ENCODE measurements at regions not wholly inside any gene's neighbourhood (a gene's known extent, or its start where the extent isn't known, plus 50 kb on each side); places are given as distances from the start of the nearest gene placed in this dataset.

GRCh38 chr5:36765876-36766275, 110.7 kb upstream of the NIPBL start:
- no peaks in the 10 kb centered on the region for H4K20me1 ChIP-seq (ENCODE audit: insufficient read depth)
- no peak overlapping the region for H3K4me2 ChIP-seq
- H3K4me3 ChIP-seq, result no peak overlapping the region
- H3K27ac ChIP-seq, result no peak overlapping the region
- H3K4me1 ChIP-seq (replicated peaks; ENCODE audit: insufficient read depth), result no peaks in the 10 kb centered on the region
- H2AFZ ChIP-seq, result no peak overlapping the region
- no peaks in the 10 kb centered on the region for H3F3A ChIP-seq (ENCODE audit: insufficient read depth, low read depth)
- no peak for TF ChIP-seq CTCF (conservative IDR thresholded peaks at IDR 0.05)
- H3K27me3 ChIP-seq (ENCODE audit: insufficient read depth, low read depth), result no peaks in the 10 kb centered on the region
- H3K36me3 ChIP-seq (ENCODE audit: low read depth), result no peaks in the 10 kb centered on the region
- no peak for DNase-seq
- BruUV-seq (replicated peaks), result no TSS peak
- no peaks in the 10 kb centered on the region for H3K9me3 ChIP-seq (ENCODE audit: insufficient read depth, low read depth)
- no peaks in the 10 kb centered on the region for H3K9me2 ChIP-seq (ENCODE audit: insufficient read depth)
- ChIA-PET POLR2A (ENCODE audit: unreplicated experiment) (no interaction called here), CTCF (no interaction called here)
- intact Hi-C loops (cut with micrococcal nuclease; ENCODE audit: unreplicated experiment), result no loop called here
- no peaks in the 10 kb centered on the region for H3K79me2 ChIP-seq (ENCODE audit: low read depth)

- no peak for DNase-seq
- no peaks in the 10 kb centered on the region for H3K27me3 ChIP-seq (ENCODE audit: insufficient read depth, low read depth)
- intact Hi-C loops (cut with micrococcal nuclease; ENCODE audit: unreplicated experiment), result no loop called here
- H3K27ac ChIP-seq, result no peak overlapping the region
- no peak overlapping the region for H2AFZ ChIP-seq
- no peaks in the 10 kb centered on the region for H3F3A ChIP-seq (ENCODE audit: insufficient read depth, low read depth)
- H3K36me3 ChIP-seq (ENCODE audit: low read depth), result no peaks in the 10 kb centered on the region
- H3K79me2 ChIP-seq (ENCODE audit: low read depth), result no peaks in the 10 kb centered on the region
- no peaks in the 10 kb centered on the region for H3K9me3 ChIP-seq (ENCODE audit: insufficient read depth, low read depth)
- H3K4me2 ChIP-seq, result no peak overlapping the region
- no peaks in the 10 kb centered on the region for H3K4me1 ChIP-seq (replicated peaks; ENCODE audit: insufficient read depth)
- no peak overlapping the region for H3K4me3 ChIP-seq
- no TSS peak for BruUV-seq (replicated peaks)
- H4K20me1 ChIP-seq (ENCODE audit: insufficient read depth), result no peaks in the 10 kb centered on the region
- POLR2A ChIA-PET (ENCODE audit: unreplicated experiment), result no interaction called here
- no peak for TF ChIP-seq CTCF (conservative IDR thresholded peaks at IDR 0.05)
- no peak for TF ChIP-seq EZH2 (IDR thresholded peaks at IDR 0.05; ENCODE audit: low read depth)
- H3K9me2 ChIP-seq (ENCODE audit: insufficient read depth), result no peaks in the 10 kb centered on the region
- CTCF ChIA-PET, result no interaction called here
Measured at GRCh38 chr5:36766981-36767380, 109.6 kb upstream of the NIPBL start.

- no peaks in the 10 kb centered on the region for H3K27me3 ChIP-seq (ENCODE audit: insufficient read depth, low read depth)
- TF ChIP-seq EZH2 (IDR thresholded peaks at IDR 0.05; ENCODE audit: low read depth) (no peak), CTCF (conservative IDR thresholded peaks at IDR 0.05) (no peak)
- no peaks in the 10 kb centered on the region for H3F3A ChIP-seq (ENCODE audit: insufficient read depth, low read depth)
- POLR2A ChIA-PET (ENCODE audit: unreplicated experiment), result no interaction called here
- H3K27ac ChIP-seq, result no peak overlapping the region
- CTCF ChIA-PET, result no interaction called here
- H4K20me1 ChIP-seq (ENCODE audit: insufficient read depth), result no peaks in the 10 kb centered on the region
- no peak overlapping the region for H3K4me3 ChIP-seq
- no peak overlapping the region for H3K4me2 ChIP-seq
- H3K4me1 ChIP-seq (replicated peaks; ENCODE audit: insufficient read depth), result no peaks in the 10 kb centered on the region
- no TSS peak for BruUV-seq (replicated peaks)
- no peaks in the 10 kb centered on the region for H3K79me2 ChIP-seq (ENCODE audit: low read depth)
- intact Hi-C loops (cut with micrococcal nuclease; ENCODE audit: unreplicated experiment), result no loop called here
- no peaks in the 10 kb centered on the region for H3K9me2 ChIP-seq (ENCODE audit: insufficient read depth)
- no peaks in the 10 kb centered on the region for H3K36me3 ChIP-seq (ENCODE audit: low read depth)
- no peak overlapping the region for H2AFZ ChIP-seq
- DNase-seq, result no peak
- H3K9me3 ChIP-seq (ENCODE audit: insufficient read depth, low read depth), result no peaks in the 10 kb centered on the region
Measured at GRCh38 chr5:36768450-36768849, 108.1 kb upstream of the NIPBL start.
